Osteocyte (in vitro differentiated cells): ENCODE measurements at regions not wholly inside any gene's neighbourhood (a gene's known extent, or its start where the extent isn't known, plus 50 kb on each side); places are given as distances from the start of the nearest gene placed in this dataset.

ENCODE experiments used
- DNase-seq: peaks from one replicate; pipeline ENCODE4 v3.0.0; 2021; ENCODE audit warnings: mixed read lengths; ENCODE audit not compliant: unreplicated experiment; ENCODE audit errors: extremely low spot score
- H3K27ac Mint-ChIP-seq: one replicate; pipeline ENCODE4 v1.8.0; 2021; ENCODE audit warnings: mild to moderate bottlenecking, mixed read lengths; ENCODE audit not compliant: unreplicated experiment
- H3K27me3 Mint-ChIP-seq: one replicate; pipeline ENCODE4 v1.8.0; 2021; ENCODE audit warnings: mixed read lengths; ENCODE audit not compliant: unreplicated experiment
- H3K36me3 Mint-ChIP-seq: one replicate; pipeline ENCODE4 v1.8.0; 2021; ENCODE audit warnings: mixed read lengths; ENCODE audit not compliant: unreplicated experiment
- H3K4me1 Mint-ChIP-seq: one replicate; pipeline ENCODE4 v1.8.0; 2021; ENCODE audit warnings: mixed read lengths; ENCODE audit not compliant: unreplicated experiment
- H3K4me3 Mint-ChIP-seq: one replicate; pipeline ENCODE4 v1.8.0; 2021; ENCODE audit warnings: mild to moderate bottlenecking, moderate library complexity, mixed read lengths; ENCODE audit not compliant: unreplicated experiment
- H3K9me3 Mint-ChIP-seq: one replicate; pipeline ENCODE4 v1.8.0; 2021; ENCODE audit warnings: mixed read lengths; ENCODE audit not compliant: unreplicated experiment
- CTCF ChIP-seq: fragments of 200-600 bp; sonication (generic); IDR thresholded peaks from 2 replicates; pipeline ENCODE4 v1.5.0; 2021; ENCODE audit warnings: antibody characterized with exemption, mild to moderate bottlenecking, moderate library complexity

- Mint-ChIP-seq H3K27ac (peak overlapping the region; percentile 70), H3K36me3 (no peaks in the 10 kb centered on the region), H3K4me3 (peak overlapping the region; percentile 9)
Observed at GRCh38 chr13:80562433-80563156, 221.7 kb upstream of the SPRY2 start.

GRCh38 chr13:80560609-80561008 is 219.7 kb upstream of the SPRY2 start:
- Mint-ChIP-seq H3K27me3 (no peaks in the 10 kb centered on the region), H3K9me3 (no peaks in the 10 kb centered on the region), H3K4me1 (peaks cover 32% of the 10 kb centered on the region), H3K4me3 (no peak overlapping the region), H3K27ac (no peak overlapping the region), H3K36me3 (no peaks in the 10 kb centered on the region)
- no peak for TF ChIP-seq CTCF
- DNase-seq: no peak

More at GRCh38 chr13:80562433-80563156, 221.7 kb upstream of the SPRY2 start:
- Mint-ChIP-seq H3K9me3 (no peaks in the 10 kb centered on the region), H3K27me3 (no peaks in the 10 kb centered on the region), H3K4me1 (peaks cover 27% of the 10 kb centered on the region)
- DNase-seq: no peak
- TF ChIP-seq CTCF: no peak

GRCh38 chr13:80559944-80560343 is 219.0 kb upstream of the SPRY2 start:
- Mint-ChIP-seq H3K4me3 (no peak overlapping the region), H3K4me1 (peaks cover 34% of the 10 kb centered on the region), H3K9me3 (no peaks in the 10 kb centered on the region), H3K27me3 (no peaks in the 10 kb centered on the region), H3K36me3 (no peaks in the 10 kb centered on the region), H3K27ac (no peak overlapping the region)
- no peak for TF ChIP-seq CTCF
- DNase-seq: no peak

- Mint-ChIP-seq H3K4me1 (peaks cover 37% of the 10 kb centered on the region), H3K9me3 (no peaks in the 10 kb centered on the region), H3K4me3 (no peak overlapping the region), H3K27me3 (no peaks in the 10 kb centered on the region), H3K36me3 (no peaks in the 10 kb centered on the region), H3K27ac (peak overlapping the region; percentile 35)
- TF ChIP-seq CTCF: no peak
- DNase-seq: no peak
Observed at GRCh38 chr13:80558074-80558473, 217.1 kb upstream of the SPRY2 start.

- Mint-ChIP-seq H3K27me3 (no peaks in the 10 kb centered on the region), H3K4me1 (peaks cover 42% of the 10 kb centered on the region), H3K9me3 (no peaks in the 10 kb centered on the region), H3K36me3 (no peaks in the 10 kb centered on the region), H3K27ac (no peak overlapping the region), H3K4me3 (no peak overlapping the region)
- no peak for DNase-seq
- no peak for TF ChIP-seq CTCF
Observed at GRCh38 chr13:80555796-80556678, 215.1 kb upstream of the SPRY2 start.
